Gastroesophageal sphincter (tissue), 3 donors: ENCODE measurements at regions not wholly inside any gene's neighbourhood (a gene's known extent, or its start where the extent isn't known, plus 50 kb on each side); places are given as distances from the start of the nearest gene placed in this dataset.

Experiments
- EP300 ChIP-seq: sonication (generic); formaldehyde crosslinking; IDR thresholded peaks from one replicate; pipeline ENCODE4 v1.6.1; 2017; ENCODE audit warnings: antibody characterized with exemption, mild to moderate bottlenecking
- POLR2A ChIP-seq, 2 donors: fragments of 450-650 bp; IDR thresholded peaks; one replicate each; pipeline ENCODE4 v1.6.1; 2017; ENCODE audit warnings: antibody characterized with exemption in 2 of 2, mild to moderate bottlenecking in 2 of 2, moderate library complexity in 1 of 2
- POLR2AphosphoS5 ChIP-seq: sonication (generic); formaldehyde crosslinking; IDR thresholded peaks from one replicate; pipeline ENCODE4 v1.6.1; 2017; ENCODE audit warnings: antibody characterized with exemption
- TF ChIP-seq, protein P1 (sequence below), 4 experiments: fragments of 200-600 bp in 2 of 4; fragments of 450-650 bp in 2 of 4; sonication (generic) in 1 of 4; IDR thresholded peaks; one replicate each; pipeline ENCODE4 v1.5.1; 2017 to 2019; ENCODE audit warnings: antibody characterized with exemption in 4 of 4, mild to moderate bottlenecking in 2 of 4, moderate library complexity in 2 of 4

DNA sequence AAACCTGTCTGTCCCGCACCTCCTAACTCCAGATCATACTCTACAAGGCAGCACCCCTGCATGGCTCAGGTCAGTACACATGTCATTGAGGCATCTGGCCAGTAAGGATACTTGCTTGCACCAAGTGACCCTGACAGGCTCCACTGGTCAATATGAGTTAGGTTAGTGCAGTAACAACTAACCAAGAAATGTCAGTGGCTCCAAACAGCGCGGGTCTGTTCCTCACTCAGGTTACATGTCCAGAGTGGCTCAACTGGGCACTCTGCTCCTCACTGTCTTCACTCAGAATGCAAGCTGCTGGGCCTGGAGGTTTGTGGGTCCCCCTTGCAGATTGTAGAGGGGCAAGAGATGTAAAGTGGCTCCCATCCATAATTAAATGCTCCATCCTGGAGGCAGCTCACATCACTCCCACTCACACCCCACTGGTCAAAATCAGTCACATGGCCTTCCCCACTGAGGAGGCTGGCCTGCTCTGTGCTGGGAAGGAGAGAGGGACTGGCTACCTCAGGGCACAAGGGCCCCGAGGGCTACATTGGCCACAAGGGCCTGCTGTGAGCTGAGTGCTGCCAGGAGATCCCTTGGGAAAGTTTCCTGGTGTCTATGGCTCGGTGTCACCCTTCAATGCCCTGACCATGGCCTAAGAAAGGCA, 109.1 kb upstream of the GDF10 start:
- TF ChIP-seq, protein P1, sequence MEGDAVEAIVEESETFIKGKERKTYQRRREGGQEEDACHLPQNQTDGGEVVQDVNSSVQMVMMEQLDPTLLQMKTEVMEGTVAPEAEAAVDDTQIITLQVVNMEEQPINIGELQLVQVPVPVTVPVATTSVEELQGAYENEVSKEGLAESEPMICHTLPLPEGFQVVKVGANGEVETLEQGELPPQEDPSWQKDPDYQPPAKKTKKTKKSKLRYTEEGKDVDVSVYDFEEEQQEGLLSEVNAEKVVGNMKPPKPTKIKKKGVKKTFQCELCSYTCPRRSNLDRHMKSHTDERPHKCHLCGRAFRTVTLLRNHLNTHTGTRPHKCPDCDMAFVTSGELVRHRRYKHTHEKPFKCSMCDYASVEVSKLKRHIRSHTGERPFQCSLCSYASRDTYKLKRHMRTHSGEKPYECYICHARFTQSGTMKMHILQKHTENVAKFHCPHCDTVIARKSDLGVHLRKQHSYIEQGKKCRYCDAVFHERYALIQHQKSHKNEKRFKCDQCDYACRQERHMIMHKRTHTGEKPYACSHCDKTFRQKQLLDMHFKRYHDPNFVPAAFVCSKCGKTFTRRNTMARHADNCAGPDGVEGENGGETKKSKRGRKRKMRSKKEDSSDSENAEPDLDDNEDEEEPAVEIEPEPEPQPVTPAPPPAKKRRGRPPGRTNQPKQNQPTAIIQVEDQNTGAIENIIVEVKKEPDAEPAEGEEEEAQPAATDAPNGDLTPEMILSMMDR (IDR thresholded peaks at IDR 0.05): no peak
- no peak for TF ChIP-seq POLR2A (IDR thresholded peaks at IDR 0.05)
- no peak for TF ChIP-seq POLR2AphosphoS5
- TF ChIP-seq EP300: no peak
